C4-2B (cell line): ENCODE measurements at regions not wholly inside any gene's neighbourhood (a gene's known extent, or its start where the extent isn't known, plus 50 kb on each side); places are given as distances from the start of the nearest gene placed in this dataset.
"Not testable (repeated sequence)": the region's sequence is repeated elsewhere in the genome, so short reads cannot be mapped to it uniquely, and the experiment has no call there.

ENCODE experiments used
- ZFX ChIP-seq: fragments of 450-650 bp; IDR thresholded peaks from 2 replicates; pipeline ENCODE4 v1.6.1; 2017
- TF ChIP-seq, protein P1 (sequence below): fragments of 450-650 bp; conservative IDR thresholded peaks from 2 replicates; pipeline ENCODE4 v1.5.1; 2017; ENCODE audit warnings: mild to moderate bottlenecking

DNA sequence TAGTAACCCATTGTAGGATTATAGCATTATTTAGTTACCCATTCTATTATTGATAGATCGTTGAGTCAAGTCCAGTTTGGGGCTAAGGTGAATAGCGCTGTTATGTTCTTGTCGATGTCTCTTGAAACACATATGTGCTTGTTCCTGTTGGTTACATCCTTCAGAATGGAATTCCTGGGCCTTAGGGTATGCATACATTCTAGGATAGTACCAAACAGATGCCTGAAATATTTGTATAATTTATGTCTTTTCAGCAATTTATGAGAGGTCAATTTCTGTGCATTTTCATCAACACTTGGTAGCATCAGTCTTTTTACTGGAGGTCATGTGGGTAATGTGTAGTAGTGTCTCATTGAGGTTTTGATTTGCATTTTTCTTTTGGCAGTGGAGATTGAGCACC lies 78.9 kb upstream of the ADORA2B start:
- TF ChIP-seq, protein P1, sequence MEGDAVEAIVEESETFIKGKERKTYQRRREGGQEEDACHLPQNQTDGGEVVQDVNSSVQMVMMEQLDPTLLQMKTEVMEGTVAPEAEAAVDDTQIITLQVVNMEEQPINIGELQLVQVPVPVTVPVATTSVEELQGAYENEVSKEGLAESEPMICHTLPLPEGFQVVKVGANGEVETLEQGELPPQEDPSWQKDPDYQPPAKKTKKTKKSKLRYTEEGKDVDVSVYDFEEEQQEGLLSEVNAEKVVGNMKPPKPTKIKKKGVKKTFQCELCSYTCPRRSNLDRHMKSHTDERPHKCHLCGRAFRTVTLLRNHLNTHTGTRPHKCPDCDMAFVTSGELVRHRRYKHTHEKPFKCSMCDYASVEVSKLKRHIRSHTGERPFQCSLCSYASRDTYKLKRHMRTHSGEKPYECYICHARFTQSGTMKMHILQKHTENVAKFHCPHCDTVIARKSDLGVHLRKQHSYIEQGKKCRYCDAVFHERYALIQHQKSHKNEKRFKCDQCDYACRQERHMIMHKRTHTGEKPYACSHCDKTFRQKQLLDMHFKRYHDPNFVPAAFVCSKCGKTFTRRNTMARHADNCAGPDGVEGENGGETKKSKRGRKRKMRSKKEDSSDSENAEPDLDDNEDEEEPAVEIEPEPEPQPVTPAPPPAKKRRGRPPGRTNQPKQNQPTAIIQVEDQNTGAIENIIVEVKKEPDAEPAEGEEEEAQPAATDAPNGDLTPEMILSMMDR = not testable (repeated sequence)
- not testable (repeated sequence) for TF ChIP-seq ZFX
